Fibroblast of skin of right biceps (primary cell): ENCODE measurements at regions not wholly inside any gene's neighbourhood (a gene's known extent, or its start where the extent isn't known, plus 50 kb on each side); places are given as distances from the start of the nearest gene placed in this dataset.
"Not testable (repeated sequence)": the region's sequence is repeated elsewhere in the genome, so short reads cannot be mapped to it uniquely, and the experiment has no call there.

Source experiments
- DNase-seq: peaks from one replicate; pipeline ENCODE4 v3.0.0-alpha.2; 2013

- no peak for DNase-seq
Measured at GRCh38 chr10:2618690-2619089, 448.7 kb upstream of the PFKP start.

DNA sequence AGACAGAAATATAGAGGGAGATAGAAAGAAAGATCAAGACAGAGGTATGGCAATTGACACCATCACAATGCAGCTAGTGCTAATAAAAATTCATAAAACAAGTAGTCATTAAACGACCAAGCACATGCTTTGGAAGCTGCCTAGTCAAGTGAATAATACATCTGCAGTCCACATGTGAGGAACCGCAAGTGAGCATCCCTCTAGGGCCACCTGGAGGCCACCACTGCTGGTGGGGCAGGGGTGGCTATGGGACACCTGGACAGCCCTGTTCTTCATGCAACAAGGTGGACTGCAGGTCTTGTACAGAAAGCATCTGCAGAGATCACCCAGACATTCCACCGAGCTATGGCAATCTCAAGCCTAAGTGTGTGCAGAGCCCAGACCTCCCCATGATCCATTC lies 451.1 kb upstream of the PFKP start:
- no peak for DNase-seq

DNA sequence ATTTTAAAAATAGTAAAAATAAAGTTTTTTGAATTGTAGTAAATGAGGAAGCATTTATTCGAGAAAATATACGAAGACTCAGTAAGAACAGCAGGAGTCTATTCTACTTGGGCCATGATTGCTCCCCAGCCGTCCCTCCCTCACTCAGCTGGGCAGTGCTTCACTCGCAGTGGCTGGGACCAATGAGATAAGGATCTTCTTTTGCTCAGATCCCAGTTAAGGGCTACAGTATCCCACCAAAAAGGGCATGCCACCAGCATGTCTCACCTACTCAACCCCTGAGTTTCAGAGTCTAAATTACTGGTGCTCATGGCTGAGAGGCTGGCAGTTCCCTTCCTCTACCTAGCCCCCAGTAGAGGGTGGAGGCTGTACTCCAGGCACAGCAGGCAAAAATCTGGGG lies 455.7 kb upstream of the PFKP start:
- DNase-seq, result no peak

DNA sequence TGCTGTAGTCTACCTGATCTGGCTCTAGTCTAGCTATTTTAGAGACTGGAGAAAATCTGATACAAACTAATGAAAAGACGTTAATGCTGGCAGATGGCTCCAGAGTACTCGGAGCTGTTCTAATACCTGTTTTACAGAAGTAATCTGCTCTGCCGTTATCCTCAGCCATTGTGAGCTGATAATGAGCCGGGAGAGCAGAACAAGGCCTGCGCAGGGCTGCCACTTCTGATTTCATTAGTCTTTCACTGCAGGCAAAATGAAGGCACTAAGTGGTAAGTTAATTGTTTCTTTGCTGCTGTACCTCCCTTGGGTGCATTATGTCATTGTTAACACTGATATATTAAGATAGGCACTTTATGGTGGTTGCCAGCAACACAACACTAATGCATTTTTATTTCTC lies 456.4 kb upstream of the PFKP start:
- no peak for DNase-seq

GRCh38 chr10:2604891-2605290 lies 462.5 kb upstream of the PFKP start:
- DNase-seq, result no peak

- no peak for DNase-seq
Measured at GRCh38 chr10:2599571-2599970, 467.8 kb upstream of the PFKP start.

DNA sequence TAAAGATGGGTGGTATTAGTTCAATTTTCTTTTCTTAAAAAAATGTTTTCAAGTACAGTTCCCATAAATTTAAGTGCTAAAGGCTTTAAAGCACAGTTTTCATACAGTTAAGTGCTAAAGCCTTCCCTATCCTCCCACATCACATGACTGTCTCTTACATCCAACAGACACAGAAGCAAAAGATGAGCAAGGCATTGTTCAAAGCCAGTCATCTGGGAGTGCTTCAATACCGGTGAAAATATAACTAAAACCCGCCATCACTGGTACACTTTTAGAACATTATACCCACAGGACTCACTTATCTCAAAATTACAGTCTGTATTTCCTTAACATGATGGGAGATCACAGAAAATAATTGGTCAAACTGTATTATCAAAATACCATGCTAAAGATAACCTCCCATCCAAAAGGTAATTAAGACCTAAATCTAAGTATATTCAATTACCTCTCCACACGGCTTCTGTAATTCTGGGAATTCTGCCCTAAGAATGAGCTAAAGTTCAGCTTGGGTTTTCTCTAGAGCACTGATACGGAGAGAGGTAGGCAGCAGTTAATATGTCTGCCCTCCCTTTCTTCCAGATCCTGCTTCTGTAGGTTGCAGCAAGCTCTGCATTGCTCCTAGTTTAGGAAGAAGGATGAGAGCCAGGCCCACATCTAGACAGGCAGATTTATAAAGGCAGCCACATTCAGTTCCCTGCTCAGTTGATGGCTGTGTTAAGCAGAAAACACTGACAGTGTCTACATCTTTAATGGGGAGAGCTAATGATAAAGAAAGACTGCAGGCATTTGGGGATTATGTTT lies 474.8 kb upstream of the PFKP start:
- no peak for DNase-seq

DNA sequence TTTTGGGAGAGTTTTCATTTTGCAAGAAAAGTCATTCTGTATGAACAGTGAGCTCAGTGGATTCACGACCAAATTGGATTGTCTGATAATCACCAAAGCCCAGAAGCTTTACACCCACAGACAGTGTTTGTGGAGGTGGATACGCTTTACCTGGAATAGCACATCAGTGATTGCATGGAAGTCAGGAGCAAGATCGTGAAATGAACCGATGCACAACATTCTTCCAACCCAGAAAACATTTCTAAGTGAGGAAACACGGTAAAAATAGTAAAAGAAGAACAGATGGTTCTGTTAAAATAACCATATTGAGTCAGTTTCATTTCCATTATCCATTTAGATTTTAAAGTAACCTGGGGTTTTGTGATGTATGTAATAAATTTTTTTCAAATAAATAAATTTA lies 478.2 kb upstream of the PFKP start:
- DNase-seq, result no peak

- DNase-seq, result no peak
Measured at GRCh38 chr10:2584385-2584784, 483.0 kb upstream of the PFKP start.

GRCh38 chr10:2576892-2577291 lies 490.5 kb upstream of the PFKP start:
- DNase-seq, result no peak

GRCh38 chr10:2575460-2575859 lies 491.9 kb upstream of the PFKP start:
- DNase-seq, result no peak

DNA sequence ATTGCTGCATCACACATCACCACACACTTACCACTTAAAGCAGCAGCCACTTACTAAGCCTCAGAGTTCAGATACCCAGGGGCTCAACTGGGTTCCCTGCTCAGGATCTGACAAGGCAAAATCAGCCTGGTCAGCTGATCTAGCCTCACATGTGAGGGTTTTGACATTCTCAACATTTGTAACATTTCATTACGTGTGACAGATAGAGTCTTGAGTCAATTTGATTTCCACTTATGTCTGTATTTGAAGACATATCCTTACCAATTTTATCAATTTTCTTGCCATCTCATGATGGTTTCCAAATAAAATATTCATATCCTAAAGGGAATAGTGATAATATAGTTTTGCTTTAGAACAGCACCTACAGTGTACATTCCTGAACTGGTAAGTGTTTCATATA lies 494.7 kb upstream of the PFKP start:
- no peak for DNase-seq

GRCh38 chr10:2556883-2557282 lies 510.5 kb upstream of the PFKP start:
- no peak for DNase-seq

DNA sequence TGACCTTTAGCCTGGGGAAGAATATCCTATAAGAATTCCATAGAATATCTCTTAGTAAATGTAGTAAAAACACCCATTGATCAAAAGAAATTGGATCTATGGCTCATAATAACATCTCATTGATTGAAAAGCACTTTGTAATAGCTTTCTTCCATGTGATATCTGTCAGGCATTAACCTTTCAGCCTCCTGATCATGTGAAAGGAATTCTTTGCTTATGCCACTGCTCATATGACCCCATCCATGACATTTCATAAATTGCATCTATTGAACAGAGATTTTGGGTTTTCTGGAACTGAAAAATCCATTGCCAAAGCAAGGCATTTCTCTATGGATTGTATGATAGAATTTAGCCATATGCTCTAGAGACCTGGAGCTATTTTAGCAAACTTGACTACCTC lies 519.3 kb upstream of the PFKP start:
- no peak for DNase-seq

GRCh38 chr10:2547606-2548005 lies 519.7 kb upstream of the PFKP start:
- no peak for DNase-seq

DNA sequence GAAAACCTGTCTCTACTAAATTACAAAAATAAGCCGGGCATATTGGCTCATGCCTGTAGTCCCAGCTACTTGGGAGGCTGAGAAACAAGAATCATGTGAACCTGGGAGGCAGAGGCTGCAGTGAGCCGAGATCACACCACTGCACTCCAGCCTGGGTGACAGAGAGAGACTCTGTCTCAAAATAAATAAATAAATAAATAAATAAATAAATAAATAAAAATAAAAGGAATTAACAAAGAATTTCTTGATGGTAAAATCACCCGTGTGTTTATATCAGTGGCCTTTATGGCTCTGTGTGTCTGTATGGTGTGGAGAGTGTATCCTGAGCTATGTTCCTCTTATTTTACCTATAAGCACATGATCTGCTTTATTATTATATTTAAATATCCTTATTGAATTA lies 520.5 kb upstream of the PFKP start:
- not testable (repeated sequence) for DNase-seq

GRCh38 chr10:2543974-2544373 lies 523.4 kb upstream of the PFKP start:
- no peak for DNase-seq

DNA sequence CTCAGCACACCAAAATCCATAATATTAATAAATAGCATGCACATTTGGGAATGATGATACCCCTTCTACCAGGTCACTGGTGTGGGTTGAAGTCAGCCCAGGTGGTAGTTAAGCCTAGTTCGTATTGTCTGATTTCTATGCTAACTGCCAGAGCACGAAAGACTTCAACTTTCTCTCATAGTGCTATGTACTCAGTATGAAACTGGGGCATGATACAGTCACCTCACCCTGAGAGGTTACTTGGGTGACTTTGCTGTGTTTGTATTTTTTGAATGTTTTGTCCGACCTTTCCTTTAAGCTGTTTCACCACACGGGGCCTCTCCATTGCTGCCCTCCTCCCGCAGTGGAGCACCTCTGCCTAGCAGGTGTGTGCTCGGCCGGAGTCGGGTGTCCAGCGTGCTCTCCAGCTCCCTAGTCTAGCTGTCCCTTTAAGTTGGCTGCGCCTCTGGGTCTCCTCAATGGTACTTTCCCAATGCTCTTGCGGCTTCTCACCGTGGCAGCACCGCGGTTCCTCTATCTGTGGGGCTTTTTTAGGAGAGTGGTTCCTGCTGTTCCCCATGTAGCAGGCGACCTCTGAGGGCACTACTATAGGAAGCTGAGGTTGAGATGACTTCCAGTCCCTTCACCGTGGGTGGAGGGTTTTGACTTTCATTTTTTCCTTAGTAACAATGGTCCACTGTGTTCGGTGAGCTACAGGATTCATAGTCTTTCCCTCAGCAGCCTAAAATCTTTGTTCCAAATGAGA lies 524.0 kb upstream of the PFKP start:
- no peak for DNase-seq

GRCh38 chr10:2541176-2541575 lies 526.2 kb upstream of the PFKP start:
- DNase-seq, result no peak

DNA sequence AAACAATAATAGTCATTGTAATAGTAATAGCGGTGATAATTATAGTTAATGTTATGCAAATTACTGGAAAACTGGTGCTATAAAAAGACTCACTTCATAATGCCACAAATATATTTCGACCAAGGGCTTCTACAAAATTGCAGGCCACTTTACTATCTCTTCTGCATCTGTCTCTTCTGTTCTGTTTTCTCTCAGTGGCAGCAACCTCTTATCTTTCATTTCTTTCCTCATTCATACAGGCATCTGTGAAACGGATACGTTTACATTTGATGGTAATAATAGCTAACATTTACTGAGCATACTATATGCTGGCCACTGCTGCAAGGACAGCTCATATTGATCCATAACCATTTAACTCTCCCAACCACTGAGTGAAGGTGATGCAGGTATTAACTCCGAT lies 537.4 kb upstream of the PFKP start:
- no peak for DNase-seq

GRCh38 chr10:2525781-2526180 lies 541.6 kb upstream of the PFKP start:
- no peak for DNase-seq

GRCh38 chr10:2519139-2519538 lies 548.2 kb upstream of the PFKP start:
- DNase-seq, result no peak

DNA sequence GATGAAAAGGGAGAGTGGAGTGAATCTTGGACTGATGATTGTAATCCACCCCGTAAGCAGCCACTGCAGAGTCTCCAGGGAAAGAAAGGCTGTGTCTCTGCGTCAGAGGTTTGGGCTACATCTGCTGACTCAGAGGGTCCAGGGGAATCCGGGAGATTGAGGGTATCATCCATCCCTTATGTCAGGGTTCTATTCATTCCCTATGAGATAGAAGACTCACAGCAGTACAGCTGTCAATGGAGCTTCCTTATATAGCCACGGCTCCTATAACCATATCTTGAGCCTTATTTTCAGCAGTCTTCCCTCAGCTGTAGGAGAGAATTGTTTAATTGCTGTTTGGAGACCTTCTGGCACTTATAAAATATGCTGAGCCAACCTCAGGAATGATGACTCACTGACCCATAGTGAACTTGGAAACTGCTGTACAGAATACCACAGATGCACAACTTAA lies 558.2 kb upstream of the PFKP start:
- DNase-seq, result peak; percentile 89

GRCh38 chr10:2501366-2501940 lies 565.9 kb upstream of the PFKP start:
- not testable (repeated sequence) for DNase-seq
